ENCODE measurements at regions not wholly inside any gene's neighbourhood (a gene's known extent, or its start where the extent isn't known, plus 50 kb on each side); places are given as distances from the start of the nearest gene placed in this dataset.

GRCh38 chr3:168865022-168865551 is 769.4 kb upstream of the GOLIM4 start:
- TF ChIP-seq POLR2A (IDR thresholded peaks at IDR 0.05; ENCODE audit: low read depth, low read length) (no peak), POLR2AphosphoS5 (IDR thresholded peaks at IDR 0.05; ENCODE audit: low read depth, low read length) (no peak), TAF1 (IDR thresholded peaks at IDR 0.05; ENCODE audit: borderline replicate concordance, low read depth, low read length) (no peak)
